ENCODE measurements at regions not wholly inside any gene's neighbourhood (a gene's known extent, or its start where the extent isn't known, plus 50 kb on each side); places are given as distances from the start of the nearest gene placed in this dataset.

- H3K27me3 ChIP-seq (replicated peaks; ENCODE audit: insufficient read depth, low read depth, low read length, poor library complexity) = no peaks in the 10 kb centered on the region
- H3K9me3 ChIP-seq (ENCODE audit: low read depth, low read length, poor library complexity, severe bottlenecking) = no peaks in the 10 kb centered on the region
- ChIA-PET POLR2A (ENCODE audit: low non-redundant PET) (no interaction called here), CTCF (no interaction called here)
- DNase-seq (ENCODE audit: low spot score) = no peak
- no TSS peak for BruUV-seq (replicated peaks)
- intact Hi-C loops (cut with micrococcal nuclease; ENCODE audit: unreplicated experiment) = no loop called here
- TF ChIP-seq EZH2 (IDR thresholded peaks at IDR 0.05; ENCODE audit: borderline replicate concordance, low read depth, low read length, poor library complexity, severe bottlenecking) = no peak
- TF ChIP-seq, protein P1, sequence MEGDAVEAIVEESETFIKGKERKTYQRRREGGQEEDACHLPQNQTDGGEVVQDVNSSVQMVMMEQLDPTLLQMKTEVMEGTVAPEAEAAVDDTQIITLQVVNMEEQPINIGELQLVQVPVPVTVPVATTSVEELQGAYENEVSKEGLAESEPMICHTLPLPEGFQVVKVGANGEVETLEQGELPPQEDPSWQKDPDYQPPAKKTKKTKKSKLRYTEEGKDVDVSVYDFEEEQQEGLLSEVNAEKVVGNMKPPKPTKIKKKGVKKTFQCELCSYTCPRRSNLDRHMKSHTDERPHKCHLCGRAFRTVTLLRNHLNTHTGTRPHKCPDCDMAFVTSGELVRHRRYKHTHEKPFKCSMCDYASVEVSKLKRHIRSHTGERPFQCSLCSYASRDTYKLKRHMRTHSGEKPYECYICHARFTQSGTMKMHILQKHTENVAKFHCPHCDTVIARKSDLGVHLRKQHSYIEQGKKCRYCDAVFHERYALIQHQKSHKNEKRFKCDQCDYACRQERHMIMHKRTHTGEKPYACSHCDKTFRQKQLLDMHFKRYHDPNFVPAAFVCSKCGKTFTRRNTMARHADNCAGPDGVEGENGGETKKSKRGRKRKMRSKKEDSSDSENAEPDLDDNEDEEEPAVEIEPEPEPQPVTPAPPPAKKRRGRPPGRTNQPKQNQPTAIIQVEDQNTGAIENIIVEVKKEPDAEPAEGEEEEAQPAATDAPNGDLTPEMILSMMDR (conservative IDR thresholded peaks at IDR 0.05; ENCODE audit: low read depth, low read length) = no peak
- no peak overlapping the region for H3K4me3 ChIP-seq (ENCODE audit: low read depth, low read length, poor library complexity, severe bottlenecking)
- H3K36me3 ChIP-seq (ENCODE audit: insufficient read depth, low read length, poor library complexity, severe bottlenecking) = no peaks in the 10 kb centered on the region
- no peak overlapping the region for H3K27ac ChIP-seq (ENCODE audit: low read depth, low read length, poor library complexity, severe bottlenecking)
- H3K4me1 ChIP-seq (ENCODE audit: insufficient read depth, low read length, poor library complexity, severe bottlenecking) = peaks cover 11% of the 10 kb centered on the region
Observed at GRCh38 chr13:36750046-36750445, 69.0 kb upstream of the RFXAP start.

GRCh38 chr13:36750461-36750860, 68.6 kb upstream of the RFXAP start:
- H3K4me3 ChIP-seq (ENCODE audit: low read depth, low read length, poor library complexity, severe bottlenecking) = no peak overlapping the region
- no peaks in the 10 kb centered on the region for H3K27me3 ChIP-seq (replicated peaks; ENCODE audit: insufficient read depth, low read depth, low read length, poor library complexity)
- TF ChIP-seq, protein P1 (conservative IDR thresholded peaks at IDR 0.05; ENCODE audit: low read depth, low read length) = no peak
- TF ChIP-seq EZH2 (IDR thresholded peaks at IDR 0.05; ENCODE audit: borderline replicate concordance, low read depth, low read length, poor library complexity, severe bottlenecking) = no peak
- H3K27ac ChIP-seq (ENCODE audit: low read depth, low read length, poor library complexity, severe bottlenecking) = no peak overlapping the region
- H3K9me3 ChIP-seq (ENCODE audit: low read depth, low read length, poor library complexity, severe bottlenecking) = no peaks in the 10 kb centered on the region
- BruUV-seq (replicated peaks) = no TSS peak
- intact Hi-C loops (cut with micrococcal nuclease; ENCODE audit: unreplicated experiment) = no loop called here
- H3K4me1 ChIP-seq (ENCODE audit: insufficient read depth, low read length, poor library complexity, severe bottlenecking) = peaks cover 8% of the 10 kb centered on the region
- DNase-seq (ENCODE audit: low spot score) = no peak
- no peaks in the 10 kb centered on the region for H3K36me3 ChIP-seq (ENCODE audit: insufficient read depth, low read length, poor library complexity, severe bottlenecking)
- ChIA-PET CTCF (no interaction called here), POLR2A (ENCODE audit: low non-redundant PET) (no interaction called here)

DNA sequence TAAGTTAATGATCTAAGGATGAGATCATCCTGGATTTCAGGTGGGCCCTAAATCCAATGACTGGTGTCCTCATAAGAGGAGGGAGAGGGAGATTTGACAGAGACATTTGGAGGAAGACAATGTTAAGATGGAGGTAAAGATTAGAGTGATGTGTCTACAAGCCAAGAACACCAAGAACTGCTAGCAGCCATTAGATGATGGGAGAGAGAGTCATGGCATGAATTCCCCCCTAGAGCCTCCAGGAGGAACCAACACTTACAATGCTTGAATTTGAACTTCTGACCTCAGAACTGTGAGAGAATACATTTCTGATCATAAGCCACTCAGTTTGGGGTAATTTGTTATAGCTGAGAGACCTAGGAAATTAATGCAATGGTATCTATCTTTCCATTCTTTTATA, 68.1 kb upstream of the RFXAP start:
- Histone ChIP-seq H3K4me1 (ENCODE audit: insufficient read depth, low read length, poor library complexity, severe bottlenecking) (peaks cover 8% of the 10 kb centered on the region), H3K4me3 (ENCODE audit: low read depth, low read length, poor library complexity, severe bottlenecking) (no peak overlapping the region), H3K9me3 (ENCODE audit: low read depth, low read length, poor library complexity, severe bottlenecking) (no peaks in the 10 kb centered on the region), H3K36me3 (ENCODE audit: insufficient read depth, low read length, poor library complexity, severe bottlenecking) (no peaks in the 10 kb centered on the region), H3K27ac (ENCODE audit: low read depth, low read length, poor library complexity, severe bottlenecking) (no peak overlapping the region), H3K27me3 (replicated peaks; ENCODE audit: insufficient read depth, low read depth, low read length, poor library complexity) (no peaks in the 10 kb centered on the region)
- ChIA-PET CTCF (no interaction called here), POLR2A (ENCODE audit: low non-redundant PET) (no interaction called here)
- TF ChIP-seq EZH2 (IDR thresholded peaks at IDR 0.05; ENCODE audit: borderline replicate concordance, low read depth, low read length, poor library complexity, severe bottlenecking) = no peak
- TF ChIP-seq, protein P1 (conservative IDR thresholded peaks at IDR 0.05; ENCODE audit: low read depth, low read length) = no peak
- intact Hi-C loops (cut with micrococcal nuclease; ENCODE audit: unreplicated experiment) = no loop called here
- DNase-seq (ENCODE audit: low spot score) = no peak
- BruUV-seq (replicated peaks) = no TSS peak
